NCI-H345 (cell line): ENCODE measurements at regions not wholly inside any gene's neighbourhood (a gene's known extent, or its start where the extent isn't known, plus 50 kb on each side); places are given as distances from the start of the nearest gene placed in this dataset.
"Not testable (repeated sequence)": the region's sequence is repeated elsewhere in the genome, so short reads cannot be mapped to it uniquely, and the experiment has no call there.

Experiments
- DNase-seq: peaks from one replicate; lab custom pipeline; 2025; lab: John Stamatoyannopoulos, UW

GRCh38 chr3:165716592-165716991, 120.6 kb downstream of the BCHE start:
- DNase-seq, result no peak

- no peak for DNase-seq
These were observed 123.7 kb downstream of the BCHE start for GRCh38 chr3:165713479-165713878.

GRCh38 chr3:165712382-165712781, 124.8 kb downstream of the BCHE start:
- DNase-seq, result no peak

GRCh38 chr3:165697910-165698309, 139.3 kb downstream of the BCHE start:
- no peak for DNase-seq

GRCh38 chr3:165696496-165696895, 140.7 kb downstream of the BCHE start:
- no peak for DNase-seq

GRCh38 chr3:165683947-165684346, 153.3 kb downstream of the BCHE start:
- DNase-seq, result no peak

- no peak for DNase-seq
These were observed 154.5 kb downstream of the BCHE start for GRCh38 chr3:165682734-165683133.

- no peak for DNase-seq
These were observed 167.3 kb downstream of the BCHE start for GRCh38 chr3:165669967-165670366.

- no peak for DNase-seq
These were observed 167.7 kb downstream of the BCHE start for GRCh38 chr3:165669504-165669903.

- DNase-seq, result no peak
These were observed 169.5 kb downstream of the BCHE start for GRCh38 chr3:165667676-165668075.

GRCh38 chr3:165658027-165658426, 179.2 kb downstream of the BCHE start:
- DNase-seq, result no peak

GRCh38 chr3:165653130-165653778, 184.0 kb downstream of the BCHE start:
- no peak for DNase-seq

GRCh38 chr3:165649282-165649681, 187.9 kb downstream of the BCHE start:
- not testable (repeated sequence) for DNase-seq

GRCh38 chr3:165645191-165645590, 192.0 kb downstream of the BCHE start:
- DNase-seq, result no peak

GRCh38 chr3:165644331-165644730, 192.9 kb downstream of the BCHE start:
- DNase-seq, result no peak

GRCh38 chr3:165643425-165643824, 193.8 kb downstream of the BCHE start:
- no peak for DNase-seq

- peak; percentile 16 for DNase-seq
These were observed 194.3 kb downstream of the BCHE start for GRCh38 chr3:165642761-165643420.

- DNase-seq, result no peak
These were observed 195.5 kb downstream of the BCHE start for GRCh38 chr3:165641569-165642310.

- DNase-seq, result no peak
These were observed 196.3 kb downstream of the BCHE start for GRCh38 chr3:165640970-165641369.

GRCh38 chr3:165640031-165640430, 197.2 kb downstream of the BCHE start:
- no peak for DNase-seq

- DNase-seq, result no peak
These were observed 199.2 kb downstream of the BCHE start for GRCh38 chr3:165638034-165638433.

- no peak for DNase-seq
These were observed 200.6 kb downstream of the BCHE start for GRCh38 chr3:165636684-165637015.
